ENCODE measurements at regions not wholly inside any gene's neighbourhood (a gene's known extent, or its start where the extent isn't known, plus 50 kb on each side); places are given as distances from the start of the nearest gene placed in this dataset.

DNA sequence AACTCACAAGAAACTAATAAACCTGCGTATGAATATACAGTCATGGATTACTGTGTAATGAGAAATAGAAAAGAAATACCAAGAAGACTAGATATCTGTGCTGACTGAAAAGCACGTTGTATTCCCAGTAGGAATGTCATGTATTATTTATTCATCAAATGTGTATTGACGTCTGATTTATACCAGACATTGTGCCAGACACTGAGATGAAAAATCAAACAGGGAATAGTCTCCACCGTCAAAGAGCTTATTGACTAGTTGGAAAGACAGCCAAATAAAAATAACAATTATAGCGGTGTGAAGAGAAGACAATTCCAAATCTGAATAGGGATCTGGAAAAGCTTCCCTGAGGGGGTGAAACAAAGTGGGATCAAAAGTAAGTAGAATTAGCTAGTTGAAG, 687.6 kb downstream of the C4orf33 start (continued):
- no peak for TF ChIP-seq MTA3 (IDR thresholded peaks at IDR 0.05; ENCODE audit: borderline replicate concordance, low read length)
- no peak for TF ChIP-seq EZH2 (IDR thresholded peaks at IDR 0.05; ENCODE audit: borderline replicate concordance, control insufficient read depth, low read depth, low read length)
- TF ChIP-seq, protein P1, sequence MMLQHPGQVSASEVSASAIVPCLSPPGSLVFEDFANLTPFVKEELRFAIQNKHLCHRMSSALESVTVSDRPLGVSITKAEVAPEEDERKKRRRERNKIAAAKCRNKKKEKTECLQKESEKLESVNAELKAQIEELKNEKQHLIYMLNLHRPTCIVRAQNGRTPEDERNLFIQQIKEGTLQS (IDR thresholded peaks at IDR 0.05; ENCODE audit: borderline replicate concordance, extremely low read depth, low read depth, low read length): no peak
- TF ChIP-seq CHD4 (IDR thresholded peaks at IDR 0.05): no peak
- TF ChIP-seq, protein P2, sequence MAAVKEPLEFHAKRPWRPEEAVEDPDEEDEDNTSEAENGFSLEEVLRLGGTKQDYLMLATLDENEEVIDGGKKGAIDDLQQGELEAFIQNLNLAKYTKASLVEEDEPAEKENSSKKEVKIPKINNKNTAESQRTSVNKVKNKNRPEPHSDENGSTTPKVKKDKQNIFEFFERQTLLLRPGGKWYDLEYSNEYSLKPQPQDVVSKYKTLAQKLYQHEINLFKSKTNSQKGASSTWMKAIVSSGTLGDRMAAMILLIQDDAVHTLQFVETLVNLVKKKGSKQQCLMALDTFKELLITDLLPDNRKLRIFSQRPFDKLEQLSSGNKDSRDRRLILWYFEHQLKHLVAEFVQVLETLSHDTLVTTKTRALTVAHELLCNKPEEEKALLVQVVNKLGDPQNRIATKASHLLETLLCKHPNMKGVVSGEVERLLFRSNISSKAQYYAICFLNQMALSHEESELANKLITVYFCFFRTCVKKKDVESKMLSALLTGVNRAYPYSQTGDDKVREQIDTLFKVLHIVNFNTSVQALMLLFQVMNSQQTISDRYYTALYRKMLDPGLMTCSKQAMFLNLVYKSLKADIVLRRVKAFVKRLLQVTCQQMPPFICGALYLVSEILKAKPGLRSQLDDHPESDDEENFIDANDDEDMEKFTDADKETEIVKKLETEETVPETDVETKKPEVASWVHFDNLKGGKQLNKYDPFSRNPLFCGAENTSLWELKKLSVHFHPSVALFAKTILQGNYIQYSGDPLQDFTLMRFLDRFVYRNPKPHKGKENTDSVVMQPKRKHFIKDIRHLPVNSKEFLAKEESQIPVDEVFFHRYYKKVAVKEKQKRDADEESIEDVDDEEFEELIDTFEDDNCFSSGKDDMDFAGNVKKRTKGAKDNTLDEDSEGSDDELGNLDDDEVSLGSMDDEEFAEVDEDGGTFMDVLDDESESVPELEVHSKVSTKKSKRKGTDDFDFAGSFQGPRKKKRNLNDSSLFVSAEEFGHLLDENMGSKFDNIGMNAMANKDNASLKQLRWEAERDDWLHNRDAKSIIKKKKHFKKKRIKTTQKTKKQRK (IDR thresholded peaks at IDR 0.05; ENCODE audit: low read depth, low read length): no peak

DNA sequence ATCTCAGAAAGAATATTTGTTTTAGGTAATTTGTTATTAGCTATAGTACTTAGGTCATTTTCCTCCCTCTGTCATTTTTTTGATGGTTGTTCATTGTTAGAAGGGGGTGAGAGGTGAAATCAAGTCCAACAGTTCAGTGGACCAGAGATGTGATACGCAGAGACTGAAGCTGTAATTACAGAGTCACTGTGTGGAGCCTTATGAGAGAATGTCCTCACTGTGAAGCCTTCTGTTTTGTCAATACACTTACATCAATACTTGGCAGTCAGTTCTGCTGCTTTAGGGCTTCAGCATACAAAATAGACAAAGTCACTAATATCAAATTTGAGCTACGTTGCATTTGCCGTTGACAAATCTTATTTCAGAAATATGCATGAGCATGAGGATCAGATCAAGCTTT, 692.5 kb downstream of the C4orf33 start:
- Histone ChIP-seq H4K20me1 (ENCODE audit: control insufficient read depth, insufficient read depth) (no peaks in the 10 kb centered on the region), H3K36me3 (ENCODE audit: control insufficient read depth in 2 of 2, insufficient read depth in 2 of 2, low read length in 1 of 2) (no peaks in the 10 kb centered on the region), H3K79me2 (ENCODE audit: control insufficient read depth, insufficient read depth, low read length) (no peaks in the 10 kb centered on the region), H3K4me1 (ENCODE audit: control insufficient read depth, insufficient read depth, low read length) (no peaks in the 10 kb centered on the region), H3K27ac (ENCODE audit: control insufficient read depth, insufficient read depth) (no peak overlapping the region), H2AFZ (ENCODE audit: control insufficient read depth, low read depth, low read length) (no peak overlapping the region), H3K4me3 (no peak overlapping the region), H3K27me3 (replicated peaks in 1 of 2; ENCODE audit: control insufficient read depth in 2 of 2, insufficient read depth in 2 of 2, low read length in 1 of 2) (no peaks in the 10 kb centered on the region), H3K9ac (ENCODE audit: control insufficient read depth, insufficient read depth, low read length) (no peak overlapping the region), H3K4me2 (ENCODE audit: control insufficient read depth, insufficient read depth) (no peak overlapping the region), H3K9me3 (replicated peaks; ENCODE audit: control insufficient read depth, insufficient read depth, low read length) (no peaks in the 10 kb centered on the region)
- no peak for DNase-seq (ENCODE audit: low read depth, low spot score)
- POLR2A ChIA-PET: no interaction called here
- in situ Hi-C loops (cut with MboI) (no loop called here), intact Hi-C loops (cut with micrococcal nuclease; ENCODE audit: unreplicated experiment) (no loop called here)
- ATAC-seq: no peak
- no peak for FAIRE-seq
- SMC1A ChIA-PET (ENCODE audit: uncharacterized antibody, unreplicated experiment): no interaction called here
- CTCF ChIA-PET: interaction anchor here (0.6 kb wide), 1 partner anchor 193 kb away, joined by 3 read pairs; no protein-coding TSS in a partner anchor
- WGBS (ENCODE audit: insufficient coverage, insufficient replicate concordance, low lambda C conversion rate, missing lambda C conversion rate): 45% methylated on average over 3 of the region's 3 CpGs
- BruUV-seq (replicated peaks): no TSS peak
- RAD21 ChIA-PET (ENCODE audit: unreplicated experiment): no interaction called here
- TF ChIP-seq ZNF217 (IDR thresholded peaks at IDR 0.05): no peak
- TF ChIP-seq ZNF274 (IDR thresholded peaks at IDR 0.05; ENCODE audit: insufficient read depth, insufficient read length): no peak
- TF ChIP-seq, protein P3, sequence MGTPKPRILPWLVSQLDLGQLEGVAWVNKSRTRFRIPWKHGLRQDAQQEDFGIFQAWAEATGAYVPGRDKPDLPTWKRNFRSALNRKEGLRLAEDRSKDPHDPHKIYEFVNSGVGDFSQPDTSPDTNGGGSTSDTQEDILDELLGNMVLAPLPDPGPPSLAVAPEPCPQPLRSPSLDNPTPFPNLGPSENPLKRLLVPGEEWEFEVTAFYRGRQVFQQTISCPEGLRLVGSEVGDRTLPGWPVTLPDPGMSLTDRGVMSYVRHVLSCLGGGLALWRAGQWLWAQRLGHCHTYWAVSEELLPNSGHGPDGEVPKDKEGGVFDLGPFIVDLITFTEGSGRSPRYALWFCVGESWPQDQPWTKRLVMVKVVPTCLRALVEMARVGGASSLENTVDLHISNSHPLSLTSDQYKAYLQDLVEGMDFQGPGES (IDR thresholded peaks at IDR 0.05): no peak
- no peak for TF ChIP-seq RUNX3 (IDR thresholded peaks at IDR 0.05; ENCODE audit: low read length)
- TF ChIP-seq, protein P4, sequence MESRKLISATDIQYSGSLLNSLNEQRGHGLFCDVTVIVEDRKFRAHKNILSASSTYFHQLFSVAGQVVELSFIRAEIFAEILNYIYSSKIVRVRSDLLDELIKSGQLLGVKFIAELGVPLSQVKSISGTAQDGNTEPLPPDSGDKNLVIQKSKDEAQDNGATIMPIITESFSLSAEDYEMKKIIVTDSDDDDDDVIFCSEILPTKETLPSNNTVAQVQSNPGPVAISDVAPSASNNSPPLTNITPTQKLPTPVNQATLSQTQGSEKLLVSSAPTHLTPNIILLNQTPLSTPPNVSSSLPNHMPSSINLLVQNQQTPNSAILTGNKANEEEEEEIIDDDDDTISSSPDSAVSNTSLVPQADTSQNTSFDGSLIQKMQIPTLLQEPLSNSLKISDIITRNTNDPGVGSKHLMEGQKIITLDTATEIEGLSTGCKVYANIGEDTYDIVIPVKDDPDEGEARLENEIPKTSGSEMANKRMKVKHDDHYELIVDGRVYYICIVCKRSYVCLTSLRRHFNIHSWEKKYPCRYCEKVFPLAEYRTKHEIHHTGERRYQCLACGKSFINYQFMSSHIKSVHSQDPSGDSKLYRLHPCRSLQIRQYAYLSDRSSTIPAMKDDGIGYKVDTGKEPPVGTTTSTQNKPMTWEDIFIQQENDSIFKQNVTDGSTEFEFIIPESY (IDR thresholded peaks at IDR 0.05): no peak
- TF ChIP-seq, protein P5, sequence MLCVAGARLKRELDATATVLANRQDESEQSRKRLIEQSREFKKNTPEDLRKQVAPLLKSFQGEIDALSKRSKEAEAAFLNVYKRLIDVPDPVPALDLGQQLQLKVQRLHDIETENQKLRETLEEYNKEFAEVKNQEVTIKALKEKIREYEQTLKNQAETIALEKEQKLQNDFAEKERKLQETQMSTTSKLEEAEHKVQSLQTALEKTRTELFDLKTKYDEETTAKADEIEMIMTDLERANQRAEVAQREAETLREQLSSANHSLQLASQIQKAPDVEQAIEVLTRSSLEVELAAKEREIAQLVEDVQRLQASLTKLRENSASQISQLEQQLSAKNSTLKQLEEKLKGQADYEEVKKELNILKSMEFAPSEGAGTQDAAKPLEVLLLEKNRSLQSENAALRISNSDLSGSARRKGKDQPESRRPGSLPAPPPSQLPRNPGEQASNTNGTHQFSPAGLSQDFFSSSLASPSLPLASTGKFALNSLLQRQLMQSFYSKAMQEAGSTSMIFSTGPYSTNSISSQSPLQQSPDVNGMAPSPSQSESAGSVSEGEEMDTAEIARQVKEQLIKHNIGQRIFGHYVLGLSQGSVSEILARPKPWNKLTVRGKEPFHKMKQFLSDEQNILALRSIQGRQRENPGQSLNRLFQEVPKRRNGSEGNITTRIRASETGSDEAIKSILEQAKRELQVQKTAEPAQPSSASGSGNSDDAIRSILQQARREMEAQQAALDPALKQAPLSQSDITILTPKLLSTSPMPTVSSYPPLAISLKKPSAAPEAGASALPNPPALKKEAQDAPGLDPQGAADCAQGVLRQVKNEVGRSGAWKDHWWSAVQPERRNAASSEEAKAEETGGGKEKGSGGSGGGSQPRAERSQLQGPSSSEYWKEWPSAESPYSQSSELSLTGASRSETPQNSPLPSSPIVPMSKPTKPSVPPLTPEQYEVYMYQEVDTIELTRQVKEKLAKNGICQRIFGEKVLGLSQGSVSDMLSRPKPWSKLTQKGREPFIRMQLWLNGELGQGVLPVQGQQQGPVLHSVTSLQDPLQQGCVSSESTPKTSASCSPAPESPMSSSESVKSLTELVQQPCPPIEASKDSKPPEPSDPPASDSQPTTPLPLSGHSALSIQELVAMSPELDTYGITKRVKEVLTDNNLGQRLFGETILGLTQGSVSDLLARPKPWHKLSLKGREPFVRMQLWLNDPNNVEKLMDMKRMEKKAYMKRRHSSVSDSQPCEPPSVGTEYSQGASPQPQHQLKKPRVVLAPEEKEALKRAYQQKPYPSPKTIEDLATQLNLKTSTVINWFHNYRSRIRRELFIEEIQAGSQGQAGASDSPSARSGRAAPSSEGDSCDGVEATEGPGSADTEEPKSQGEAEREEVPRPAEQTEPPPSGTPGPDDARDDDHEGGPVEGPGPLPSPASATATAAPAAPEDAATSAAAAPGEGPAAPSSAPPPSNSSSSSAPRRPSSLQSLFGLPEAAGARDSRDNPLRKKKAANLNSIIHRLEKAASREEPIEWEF (IDR thresholded peaks at IDR 0.05; ENCODE audit: insufficient replicate concordance, low read depth, low read length): no peak
- TF ChIP-seq KDM1A (IDR thresholded peaks at IDR 0.05; ENCODE audit: borderline replicate concordance): no peak

Data from GM12878 (cell line).